NT2/D1 (cell line): ENCODE measurements at regions not wholly inside any gene's neighbourhood (a gene's known extent, or its start where the extent isn't known, plus 50 kb on each side); places are given as distances from the start of the nearest gene placed in this dataset.

Source experiments
- SUZ12 ChIP-seq: IDR thresholded peaks from 2 replicates; pipeline ENCODE4 v1.6.1; 2011; ENCODE audit not compliant: insufficient read length, insufficient read depth; ENCODE audit errors: extremely low read depth
- ZNF274 ChIP-seq: IDR thresholded peaks from 2 replicates; pipeline ENCODE4 v1.6.1; 2011; ENCODE audit warnings: mild to moderate bottlenecking, low read depth, low read length

- TF ChIP-seq SUZ12 (no peak), ZNF274 (no peak)
These were observed 220.0 kb upstream of the MYLIP start for GRCh38 chr6:15908871-15909270.
